NCI-H748 (cell line): ENCODE measurements at regions not wholly inside any gene's neighbourhood (a gene's known extent, or its start where the extent isn't known, plus 50 kb on each side); places are given as distances from the start of the nearest gene placed in this dataset.
A peak's percentile ranks its signal among the peaks of the same experiment; 100 is the strongest.
"Not testable (repeated sequence)": the region's sequence is repeated elsewhere in the genome, so short reads cannot be mapped to it uniquely, and the experiment has no call there.

Source experiments
- DNase-seq: peaks from one replicate; lab custom pipeline; 2025; ENCODE audit not compliant: unreplicated experiment; lab: John Stamatoyannopoulos, UW

DNA sequence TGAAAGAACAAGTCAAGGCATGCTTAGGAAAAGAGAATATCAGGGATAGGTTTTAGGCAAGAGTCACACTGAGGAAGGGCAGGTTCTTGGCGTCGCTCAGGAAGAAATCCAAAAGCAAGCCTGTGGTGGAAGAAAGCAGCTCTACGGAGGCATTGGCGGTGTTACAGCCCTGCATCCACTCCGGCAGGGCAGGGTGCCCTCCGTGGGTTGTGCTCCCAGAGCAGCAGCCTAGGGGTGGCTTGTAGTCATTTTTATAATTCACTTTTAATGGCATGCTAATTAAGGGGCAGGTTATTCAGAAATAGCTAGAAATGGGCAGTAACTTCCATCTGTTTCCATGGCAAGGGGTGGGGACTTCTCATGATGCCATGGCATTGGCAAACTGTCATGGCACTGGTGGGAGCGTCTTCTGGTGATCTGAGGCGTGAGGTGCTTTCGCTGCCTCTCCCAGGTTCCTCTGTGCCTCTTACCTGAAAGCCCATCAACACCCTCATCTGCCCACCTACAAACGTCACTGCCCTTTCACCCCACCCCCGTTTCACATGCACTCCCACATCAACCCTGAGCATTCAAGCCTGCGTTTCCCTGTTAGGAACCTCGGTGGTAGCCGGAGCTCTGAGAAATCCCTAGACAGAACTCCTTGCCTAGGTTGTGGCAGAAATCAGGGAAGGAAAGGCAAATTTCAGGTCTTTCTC is 1763.8 kb upstream of the TPTE start:
- not testable (repeated sequence) for DNase-seq

DNA sequence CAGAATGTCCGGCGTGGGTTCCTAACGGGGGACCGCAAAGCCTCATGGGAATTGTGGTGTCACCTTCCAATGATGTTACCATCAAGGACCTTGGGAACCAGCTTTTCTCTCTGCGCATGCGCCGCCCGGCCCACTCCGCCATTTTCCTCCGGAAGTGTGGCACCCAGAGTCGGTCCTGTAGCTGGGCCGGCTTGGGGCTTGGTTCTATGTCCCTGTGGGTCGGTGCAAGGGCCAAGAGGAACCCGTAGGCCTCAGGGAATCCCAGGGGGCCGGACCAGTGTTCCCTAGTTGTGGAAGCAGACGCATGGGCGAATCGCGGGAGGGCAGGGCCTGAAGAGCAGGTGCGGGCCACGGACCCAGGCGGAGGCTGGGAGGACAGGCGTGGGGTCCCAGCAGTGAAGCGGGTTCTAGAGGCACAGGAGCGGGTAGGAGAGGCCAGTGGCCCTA is 1762.4 kb upstream of the TPTE start:
- peak; percentile 72 for DNase-seq

DNA sequence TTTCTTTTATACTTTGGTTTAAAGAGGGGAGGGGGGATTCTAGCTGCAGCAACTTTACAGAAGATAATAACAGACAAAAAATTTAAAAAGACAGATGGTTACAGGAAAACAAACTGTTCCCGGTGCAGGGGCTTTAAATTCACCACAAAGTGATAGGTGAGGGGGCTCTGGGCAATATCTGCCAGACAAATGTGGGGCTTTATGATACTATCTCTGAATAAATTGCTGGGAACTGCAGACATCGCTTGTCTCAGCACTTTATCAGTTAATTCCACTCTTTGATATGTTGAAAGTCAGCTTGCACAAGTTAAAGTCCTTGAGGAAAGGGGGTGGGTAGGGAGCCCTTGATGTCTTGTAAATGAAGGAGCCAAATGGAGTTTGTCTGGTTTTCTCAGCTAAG is 1759.1 kb upstream of the TPTE start:
- not testable (repeated sequence) for DNase-seq

DNA sequence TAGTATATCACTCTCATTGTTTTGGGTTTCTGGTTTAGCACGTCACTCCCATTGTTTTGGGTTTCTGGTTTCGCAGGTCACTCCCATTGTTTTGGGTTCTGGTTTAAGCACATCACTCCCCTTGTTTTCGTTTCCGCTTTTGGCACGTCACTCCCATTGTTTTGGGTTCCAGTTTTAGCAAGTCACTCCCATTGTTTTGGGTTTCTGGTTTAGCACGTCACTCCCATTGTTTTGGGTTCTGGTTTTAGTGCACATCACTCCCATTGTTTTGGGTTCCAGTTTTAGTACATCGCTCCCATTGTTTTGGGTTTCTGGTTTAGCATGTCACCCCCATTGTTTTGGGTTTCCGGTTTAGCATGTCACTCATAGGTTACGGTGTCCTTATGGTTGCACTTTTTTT is 1757.0 kb upstream of the TPTE start:
- DNase-seq: not testable (repeated sequence)

DNA sequence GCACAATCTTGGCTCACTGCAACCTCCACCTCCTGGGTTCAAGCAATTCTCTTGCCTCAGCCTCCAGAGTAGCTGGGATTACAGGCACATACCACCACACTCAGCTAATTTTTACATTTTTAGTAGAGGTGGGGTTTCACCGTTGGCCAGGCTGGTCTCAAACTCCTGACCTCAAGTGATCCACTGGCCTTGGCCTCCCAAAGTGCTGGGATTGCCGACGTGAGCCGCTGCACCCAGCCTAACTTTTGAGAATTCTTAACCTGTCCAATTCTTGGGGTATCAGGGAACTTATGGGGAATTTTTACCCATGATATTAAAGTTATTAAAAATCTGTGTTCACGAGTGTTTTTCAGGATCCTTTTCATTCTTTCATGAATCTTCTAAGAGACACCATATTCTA is 1755.2 kb upstream of the TPTE start:
- DNase-seq: not testable (repeated sequence)

DNA sequence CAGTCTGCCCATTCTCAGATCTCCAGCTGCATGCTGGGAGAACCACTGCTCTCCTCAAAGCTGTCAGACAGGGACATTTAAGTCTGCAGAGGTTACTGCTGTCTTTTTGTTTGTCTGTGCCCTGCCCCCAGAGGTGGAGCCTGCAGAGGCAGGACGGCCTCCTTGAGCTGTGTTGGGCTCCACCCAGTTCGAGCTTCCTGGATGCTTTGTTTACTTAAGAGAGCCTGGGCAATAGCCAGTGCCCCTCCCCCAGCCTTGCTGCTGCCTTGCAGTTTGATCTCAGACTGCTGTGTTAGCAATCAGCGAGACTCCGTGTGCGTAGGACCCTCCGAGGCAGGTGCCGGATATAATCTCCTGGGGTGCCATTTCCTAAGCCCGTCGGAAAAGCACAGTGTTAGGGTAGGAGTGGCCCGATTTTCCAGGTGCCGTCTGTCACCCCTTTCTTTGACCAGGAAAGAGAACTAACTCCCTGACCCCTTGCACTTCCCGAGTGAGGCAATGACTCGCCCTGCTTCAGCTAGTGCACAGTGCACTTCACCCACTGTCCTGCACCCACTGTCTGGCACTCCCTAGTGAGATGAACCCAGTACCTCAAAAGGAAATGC is 1748.4 kb upstream of the TPTE start:
- DNase-seq: not testable (repeated sequence)

DNA sequence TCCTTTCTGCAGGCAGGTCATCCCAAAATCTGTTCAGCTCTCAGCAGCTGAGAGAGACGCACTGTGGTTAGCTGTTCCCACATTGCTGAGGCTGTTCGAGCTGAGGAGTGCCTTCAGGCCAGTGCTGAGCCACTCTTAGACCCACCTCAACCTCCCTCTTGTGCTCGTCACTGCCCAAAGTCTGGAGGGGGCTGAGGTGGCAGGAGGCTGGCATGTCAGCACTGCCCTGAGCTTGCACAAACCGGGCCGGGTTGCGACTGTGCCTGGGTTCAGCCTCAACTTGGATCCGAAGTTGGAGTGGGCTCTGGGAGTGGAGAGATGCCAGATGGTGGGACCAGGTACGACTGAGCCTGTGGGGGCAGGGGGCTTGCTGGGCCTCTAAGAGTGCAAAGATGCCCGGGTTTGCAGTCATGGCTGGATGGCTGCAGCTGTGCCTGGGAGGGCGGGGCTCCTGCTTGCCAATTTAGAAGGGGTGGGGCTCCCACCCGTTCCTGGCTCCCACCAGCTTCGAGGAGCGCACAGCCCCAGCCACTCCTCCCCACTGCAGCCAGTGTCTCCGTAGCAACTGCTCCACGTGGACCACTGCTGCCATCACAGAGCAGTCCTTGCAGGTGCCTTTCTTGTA is 1745.7 kb upstream of the TPTE start:
- not testable (repeated sequence) for DNase-seq

DNA sequence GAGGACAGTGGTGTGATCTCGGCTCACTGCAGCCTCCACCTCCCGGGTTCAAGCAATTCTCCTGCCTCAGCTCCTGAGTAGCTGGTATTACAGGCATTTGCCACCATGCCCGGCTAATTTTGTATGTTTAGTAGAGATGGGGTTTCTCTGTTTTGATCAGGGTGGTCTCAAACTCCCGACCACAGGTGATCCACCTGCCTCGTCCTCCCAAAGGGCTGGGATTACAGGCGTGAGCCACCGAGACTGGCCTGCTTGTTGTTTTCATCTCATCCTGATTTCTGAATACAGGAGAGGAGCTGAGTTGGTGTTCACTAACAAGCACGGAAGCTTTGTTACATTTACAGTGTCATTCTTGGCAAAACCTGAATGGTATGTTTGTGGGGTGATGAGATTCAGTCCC is 1744.1 kb upstream of the TPTE start:
- DNase-seq: not testable (repeated sequence)

DNA sequence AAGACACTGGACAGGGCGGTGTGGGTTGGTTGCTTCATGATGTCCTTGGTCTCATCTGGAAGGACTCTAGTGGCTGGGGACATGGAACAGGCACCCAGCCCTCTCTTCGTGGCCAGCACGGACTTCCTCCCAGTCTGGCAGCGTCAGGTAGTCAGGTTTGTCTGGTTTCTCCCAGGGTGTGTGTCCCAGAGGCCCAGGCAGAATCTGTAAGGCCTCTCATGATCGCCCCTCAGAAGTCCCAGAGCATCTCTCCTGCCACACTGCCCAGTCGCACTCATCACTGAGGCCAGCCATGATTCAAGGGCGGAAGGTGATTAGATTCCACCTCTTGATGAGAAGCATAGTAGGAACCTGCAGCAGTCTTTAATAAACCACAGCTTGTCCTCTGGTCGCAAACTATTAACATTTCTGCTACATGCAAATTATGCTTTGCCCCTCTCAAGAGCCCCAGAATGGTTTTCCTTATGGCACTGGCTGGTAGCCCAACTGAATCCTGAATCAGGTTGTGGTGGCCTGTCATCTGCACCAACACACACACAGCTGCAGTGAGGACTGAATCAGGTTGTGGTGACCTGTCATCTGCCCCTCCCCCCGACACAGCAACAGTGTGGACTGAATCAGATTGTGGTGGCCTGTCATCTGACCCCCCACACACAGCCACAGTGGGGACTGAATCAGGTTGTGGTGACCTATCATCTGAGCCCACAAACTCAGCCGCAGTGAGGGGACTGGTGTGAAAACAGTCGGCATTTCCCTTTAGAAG is 1742.9 kb upstream of the TPTE start:
- DNase-seq: not testable (repeated sequence)

DNA sequence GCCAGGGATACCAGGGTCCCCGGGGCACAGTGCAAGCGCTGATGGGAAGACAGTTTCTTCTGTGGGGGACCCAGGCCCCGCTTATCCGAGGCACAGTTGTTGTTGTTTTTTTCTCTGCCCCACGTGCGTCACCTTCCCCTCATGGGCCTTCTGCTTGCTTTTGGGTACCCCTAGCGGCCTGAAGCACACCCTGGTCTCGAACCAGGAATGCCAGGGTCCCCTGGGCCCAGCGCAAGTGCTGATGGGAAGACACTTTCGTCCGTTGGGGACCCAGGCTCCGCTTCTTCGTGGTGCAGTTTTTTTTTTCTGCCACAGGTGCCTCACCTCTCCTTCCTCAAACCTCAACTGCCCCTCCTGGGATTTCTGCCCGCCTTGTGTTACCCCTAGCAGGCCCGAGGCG is 1708.5 kb upstream of the TPTE start:
- DNase-seq: not testable (repeated sequence)

DNA sequence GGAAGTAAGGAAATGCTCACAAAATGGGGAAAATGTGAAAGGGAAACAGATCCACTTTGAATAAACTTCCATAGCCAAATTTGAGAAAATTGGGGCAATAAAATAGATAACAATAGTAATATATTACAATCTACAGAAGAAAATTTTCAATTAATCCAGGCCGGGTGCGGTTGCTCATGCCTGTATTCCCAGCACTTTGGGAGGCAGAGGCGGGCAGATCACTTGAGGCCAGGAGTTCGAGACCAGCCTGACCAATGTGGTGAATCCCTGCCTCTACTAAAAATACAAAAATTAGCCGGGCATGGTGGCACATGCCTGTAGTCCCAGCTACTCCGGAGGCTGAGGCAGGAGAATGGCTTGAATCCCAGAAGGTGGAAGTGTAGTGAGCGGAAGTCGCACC is 1687.1 kb upstream of the TPTE start:
- DNase-seq: not testable (repeated sequence)
